ENCODE measurements at regions not wholly inside any gene's neighbourhood (a gene's known extent, or its start where the extent isn't known, plus 50 kb on each side); places are given as distances from the start of the nearest gene placed in this dataset.
"Not testable (repeated sequence)": the region's sequence is repeated elsewhere in the genome, so short reads cannot be mapped to it uniquely, and the experiment has no call there.

DNA sequence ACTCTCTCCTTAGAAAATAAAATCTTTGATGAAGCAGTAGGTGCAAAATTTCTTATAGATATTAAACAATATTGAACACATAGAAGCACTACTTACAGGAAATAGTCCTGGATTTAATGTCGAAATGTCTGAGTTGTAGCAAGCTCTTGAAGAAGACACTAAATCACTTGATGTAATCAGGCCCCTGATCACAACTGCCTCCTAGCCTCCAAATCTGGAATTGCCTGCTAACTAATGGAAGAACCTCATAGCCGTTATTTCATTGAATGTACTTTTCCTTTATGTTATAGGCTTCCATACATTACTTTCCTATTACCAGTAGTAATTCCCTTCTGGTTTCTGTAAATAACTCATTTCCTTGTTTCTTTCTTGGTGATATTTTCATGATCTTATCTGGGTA, 675.7 kb upstream of the CHRM3 start:
- no peak for DNase-seq

DNA sequence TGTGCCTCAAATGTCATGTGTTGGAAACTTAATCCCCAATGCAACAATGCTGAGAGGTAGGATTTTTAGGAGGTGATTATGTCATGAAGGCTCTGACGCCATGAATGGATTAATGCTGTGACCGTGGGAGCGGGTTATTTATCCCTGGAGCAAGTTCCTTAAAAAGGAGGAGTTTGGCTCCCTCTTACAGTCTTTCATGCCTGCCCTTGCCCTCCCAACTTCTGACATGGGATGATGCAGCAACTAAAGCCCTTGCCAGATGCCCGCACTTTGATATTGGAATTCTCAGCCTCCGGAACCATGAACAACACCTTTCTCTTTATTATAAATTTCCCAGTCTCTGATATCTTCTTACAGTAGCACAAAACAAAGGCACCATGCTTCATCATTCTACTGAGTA, 685.3 kb upstream of the CHRM3 start:
- DNase-seq: no peak

GRCh38 chr1:238690415-238690814, 696.0 kb upstream of the CHRM3 start:
- no peak for DNase-seq

DNA sequence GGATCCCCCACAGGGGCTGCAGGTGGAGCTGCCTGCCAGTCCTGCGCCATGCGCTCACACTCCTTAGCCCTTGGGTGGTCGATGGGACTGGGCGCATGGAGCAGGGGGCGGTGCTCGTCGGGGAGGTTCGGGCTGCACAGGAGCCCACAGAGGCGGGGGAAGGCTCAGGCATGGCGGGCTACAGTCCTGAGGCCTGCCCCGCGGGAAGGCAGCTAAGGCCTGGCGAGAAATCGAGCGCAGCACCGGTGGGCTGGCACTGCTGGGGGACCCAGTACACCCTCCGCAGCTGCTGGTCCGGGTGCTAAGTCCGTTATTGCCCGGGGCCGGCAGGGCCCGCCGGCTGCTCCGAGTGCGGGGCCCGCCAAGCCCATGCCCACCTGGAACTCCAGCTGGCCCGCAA, 701.8 kb upstream of the CHRM3 start:
- DNase-seq: not testable (repeated sequence)

DNA sequence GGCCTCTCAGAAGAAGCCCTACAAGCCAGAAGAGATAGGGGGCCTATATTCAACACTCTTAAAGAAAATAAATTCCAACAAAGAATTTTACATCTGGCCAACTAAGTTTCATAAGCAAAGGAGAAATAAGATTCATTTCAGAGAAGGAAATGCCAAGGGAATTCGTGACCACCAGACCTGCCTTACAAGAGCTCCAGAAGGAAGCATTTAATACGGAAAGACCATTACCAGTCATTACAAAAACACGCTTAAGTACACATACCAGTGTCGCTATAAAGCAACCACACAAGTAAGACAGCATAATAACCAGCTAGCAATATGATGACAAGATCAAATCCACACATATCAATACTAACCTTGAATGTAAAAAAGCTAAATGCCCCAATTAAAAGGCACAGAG, 704.9 kb upstream of the CHRM3 start:
- DNase-seq: no peak

GRCh38 chr1:238681021-238681420, 705.3 kb upstream of the CHRM3 start:
- DNase-seq: no peak

GRCh38 chr1:238677567-238677966, 708.8 kb upstream of the CHRM3 start:
- no peak for DNase-seq

- DNase-seq: no peak
Measured at GRCh38 chr1:238675221-238675620, 711.1 kb upstream of the CHRM3 start.

GRCh38 chr1:238674316-238674715, 712.1 kb upstream of the CHRM3 start:
- DNase-seq: no peak

GRCh38 chr1:238673561-238673960, 712.8 kb upstream of the CHRM3 start:
- DNase-seq: no peak

DNA sequence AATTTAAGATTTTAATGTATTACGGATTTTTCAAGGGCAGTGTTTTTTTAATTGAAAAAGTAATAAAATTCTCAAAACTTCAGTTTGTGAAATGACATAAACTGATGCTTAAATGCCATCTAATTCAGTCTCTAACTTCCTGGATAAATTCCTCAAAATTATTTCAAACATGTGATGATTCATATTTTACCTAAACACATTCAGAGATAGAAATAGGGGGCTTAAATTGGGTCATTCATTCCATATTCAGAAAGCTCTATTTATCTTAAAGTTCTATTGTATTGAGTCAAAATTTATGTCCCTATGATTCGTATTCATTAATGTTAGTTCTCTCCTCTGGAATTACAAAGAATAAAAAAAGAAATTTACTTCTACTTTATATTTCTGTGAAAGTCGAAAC, 713.6 kb upstream of the CHRM3 start:
- DNase-seq: no peak

- no peak for DNase-seq
Measured at GRCh38 chr1:238672262-238672661, 714.1 kb upstream of the CHRM3 start.

DNA sequence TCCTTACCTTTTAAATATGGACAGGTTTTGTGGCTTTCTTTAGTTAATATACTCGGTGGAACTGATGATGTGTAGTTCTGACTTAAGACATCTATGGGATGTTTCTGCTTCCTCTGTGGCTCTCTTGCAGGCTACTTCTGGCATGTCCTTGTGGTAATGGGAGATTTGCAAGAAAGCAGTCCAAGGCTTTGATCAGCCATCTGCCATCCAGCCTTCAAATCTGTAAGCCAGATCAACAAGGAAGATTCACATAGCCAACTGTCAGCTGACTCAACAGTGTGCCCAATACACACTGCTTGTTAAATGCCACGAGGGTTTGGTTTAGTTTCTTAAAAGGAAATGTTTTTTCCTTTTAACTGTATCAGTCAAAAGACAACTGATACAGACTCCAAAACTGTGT, 722.2 kb upstream of the CHRM3 start:
- no peak for DNase-seq

- DNase-seq: no peak
Measured at GRCh38 chr1:238660849-238661248, 725.5 kb upstream of the CHRM3 start.

DNA sequence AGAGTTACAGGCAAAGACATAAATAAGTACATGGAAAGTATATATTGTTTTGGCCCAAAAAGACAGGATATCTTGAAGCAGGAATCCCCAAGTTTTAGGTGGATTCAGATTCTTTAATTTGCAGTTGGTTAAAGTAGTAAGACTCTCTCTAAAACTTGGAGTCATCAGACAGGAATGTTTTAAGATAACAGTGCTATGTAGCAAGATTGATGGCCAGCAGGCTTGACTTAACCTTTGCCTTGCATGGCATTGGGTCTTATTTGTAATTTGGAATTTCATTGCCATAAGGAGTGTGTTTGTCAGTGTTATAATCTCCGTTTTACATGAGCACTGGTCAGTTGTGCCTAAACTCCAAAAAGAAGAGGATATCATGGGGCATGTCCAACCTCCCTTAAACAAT, 727.6 kb upstream of the CHRM3 start:
- no peak for DNase-seq

DNA sequence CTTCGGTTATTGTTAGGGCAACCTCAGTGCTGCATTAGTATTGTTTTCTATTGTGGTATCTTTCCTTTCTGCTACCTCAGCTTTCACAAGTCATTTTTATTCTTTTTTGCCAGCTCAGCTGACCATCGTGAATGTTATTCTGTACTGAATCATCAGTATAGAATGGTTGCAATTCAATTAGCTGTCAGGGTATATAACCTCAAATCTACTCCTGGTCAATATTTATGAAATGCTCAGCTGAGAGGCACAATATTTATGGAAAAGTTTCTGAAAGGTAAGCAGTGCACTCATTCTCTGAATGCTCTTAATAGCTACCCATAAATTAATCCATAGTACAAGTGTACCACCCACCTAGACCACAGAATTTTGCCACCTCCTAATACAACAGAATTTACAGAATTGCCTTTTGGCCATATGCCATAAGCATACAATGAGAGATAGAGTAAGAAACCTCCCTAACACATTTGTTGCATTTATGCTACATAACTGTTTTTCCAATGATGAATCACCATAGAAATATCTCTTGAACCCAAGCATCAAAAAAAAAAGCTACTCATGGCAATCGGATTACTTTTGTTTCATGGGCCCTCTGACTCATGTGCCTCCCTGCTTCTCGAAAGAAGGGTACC, 732.6 kb upstream of the CHRM3 start:
- no peak for DNase-seq

DNA sequence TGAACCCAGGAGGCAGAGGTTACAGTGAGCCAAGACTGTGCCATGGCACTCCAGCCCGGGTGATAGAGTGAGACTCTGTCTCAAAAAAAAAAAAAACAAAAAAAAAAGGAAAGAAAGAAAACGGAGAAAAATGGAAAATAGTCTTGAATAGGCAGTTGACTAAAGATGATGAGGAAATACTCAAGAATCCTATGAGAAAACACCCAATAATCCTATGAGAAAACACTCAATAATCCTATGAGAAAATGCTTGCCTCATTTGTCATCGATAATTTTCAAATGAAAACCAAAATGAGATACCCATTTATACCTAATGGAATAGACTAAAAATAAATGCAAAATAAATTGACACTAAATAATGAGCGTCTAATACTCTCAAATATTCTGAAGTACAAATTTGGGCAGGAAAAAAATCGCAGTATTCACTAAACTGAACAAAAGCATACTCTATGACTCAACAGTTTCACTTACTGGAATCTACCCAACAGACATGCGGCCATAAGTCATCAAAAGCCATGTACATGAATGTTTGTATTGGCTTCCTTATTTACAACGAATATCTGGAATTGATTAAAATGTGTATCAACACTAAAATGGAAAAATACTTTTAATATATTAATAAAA, 733.9 kb upstream of the CHRM3 start:
- DNase-seq: no peak

DNA sequence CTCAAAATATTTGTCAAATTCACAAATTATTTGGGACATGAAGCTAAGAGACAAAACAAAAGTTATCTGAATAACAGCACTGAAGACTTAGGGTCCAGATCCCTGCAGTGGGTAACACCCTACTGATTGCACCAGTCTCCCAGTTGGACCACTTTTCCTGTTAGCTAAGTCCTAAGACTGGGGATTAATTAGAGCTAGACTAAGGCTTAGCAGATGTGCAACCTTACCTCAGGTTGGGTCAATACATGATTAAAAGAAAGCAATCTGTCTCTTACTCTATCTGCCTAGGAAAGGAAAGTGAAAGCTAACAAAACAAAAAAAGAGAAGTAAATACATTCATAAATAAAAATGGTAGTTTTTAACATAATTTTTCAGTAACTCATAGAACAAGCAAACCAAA, 737.2 kb upstream of the CHRM3 start:
- no peak for DNase-seq

DNA sequence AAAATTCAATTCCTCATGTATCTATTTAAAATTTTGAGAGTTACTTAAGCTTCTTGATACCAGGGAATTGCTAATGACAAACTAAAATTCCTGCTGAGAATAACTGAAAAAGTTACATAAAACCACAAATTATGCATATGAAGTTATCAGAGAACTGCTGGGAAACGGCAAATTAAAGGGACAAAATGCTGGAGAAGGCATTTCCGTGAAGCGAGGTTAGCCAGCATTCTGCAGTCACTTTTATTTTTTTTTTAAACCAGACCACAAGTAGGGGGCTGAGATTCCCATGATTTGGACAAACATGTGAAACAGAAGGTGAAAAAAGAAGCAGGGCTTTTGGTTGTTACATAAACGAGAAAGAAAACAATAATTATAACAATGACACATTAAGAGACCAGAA, 737.6 kb upstream of the CHRM3 start:
- DNase-seq: no peak

- no peak for DNase-seq
Measured at GRCh38 chr1:238648296-238648695, 738.1 kb upstream of the CHRM3 start.

DNA sequence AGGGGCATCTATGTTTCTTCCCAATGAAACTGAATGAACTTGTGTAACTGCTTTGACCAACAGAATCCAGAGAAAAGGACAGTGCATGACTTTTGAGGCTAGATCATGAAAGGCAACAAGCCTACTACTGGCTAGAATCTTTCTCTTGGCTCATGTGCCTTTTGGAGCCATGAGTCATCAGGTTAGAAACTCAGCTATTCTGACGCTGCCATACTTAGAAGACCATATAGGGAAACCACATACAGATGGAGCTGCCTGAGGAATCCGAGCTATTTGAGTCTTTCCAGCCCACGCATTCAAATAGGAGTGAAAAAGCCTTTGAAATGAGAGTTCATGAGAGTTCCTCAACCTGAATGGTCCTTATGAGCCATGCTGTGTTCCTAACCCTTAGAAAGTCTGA, 738.5 kb upstream of the CHRM3 start:
- DNase-seq: no peak

DNA sequence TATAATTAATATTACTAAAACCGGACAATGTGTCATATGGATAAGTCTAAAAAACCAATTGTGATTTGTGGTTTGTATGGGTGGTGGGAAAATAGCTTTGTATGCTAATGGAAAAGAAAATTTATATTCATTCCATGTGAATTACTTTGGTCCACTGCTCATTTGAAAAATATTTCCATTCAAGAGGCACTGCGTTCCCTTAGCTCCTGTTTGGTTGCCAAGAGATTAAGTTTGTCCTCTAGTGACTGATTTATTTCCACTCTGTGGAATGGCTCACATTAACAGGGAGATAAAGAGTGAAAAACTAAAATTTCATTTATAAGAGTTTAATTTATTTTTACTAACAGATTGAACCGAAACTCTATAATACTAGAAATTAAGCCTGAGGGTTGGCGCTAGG, 744.1 kb upstream of the CHRM3 start:
- DNase-seq: no peak

GRCh38 chr1:238639861-238640260, 746.5 kb upstream of the CHRM3 start:
- DNase-seq: no peak

DNA sequence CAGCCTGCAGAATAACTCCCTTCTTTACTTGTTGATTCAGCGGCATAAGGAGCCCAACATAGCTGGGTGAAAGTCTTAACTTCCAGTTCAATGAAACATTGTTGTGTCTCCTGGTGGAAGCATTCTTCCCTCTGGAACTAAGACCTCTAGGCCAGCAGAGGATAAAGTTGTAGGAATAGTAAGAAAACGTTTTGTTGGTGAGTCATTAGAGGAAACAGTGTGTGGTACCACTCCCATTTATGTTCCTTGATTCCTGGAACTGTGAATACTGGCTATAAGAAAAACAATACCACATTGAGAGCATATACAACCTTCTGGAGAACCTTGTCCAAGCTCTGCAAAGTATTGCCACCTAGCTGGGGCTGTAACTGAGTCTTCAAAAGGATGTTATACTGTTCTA, 737.4 kb upstream of the ZP4 start:
- DNase-seq: no peak

- DNase-seq: no peak
Measured at GRCh38 chr1:238624776-238625175, 734.1 kb upstream of the ZP4 start.

All from stimulated activated CD4-positive, alpha-beta T cell treated with anti-CD3 and anti-CD28 coated beads, Interleukin-15, amount 100 ng/mL, for 24 hours (primary cell).